ENCODE measurements at regions not wholly inside any gene's neighbourhood (a gene's known extent, or its start where the extent isn't known, plus 50 kb on each side); places are given as distances from the start of the nearest gene placed in this dataset.

DNA sequence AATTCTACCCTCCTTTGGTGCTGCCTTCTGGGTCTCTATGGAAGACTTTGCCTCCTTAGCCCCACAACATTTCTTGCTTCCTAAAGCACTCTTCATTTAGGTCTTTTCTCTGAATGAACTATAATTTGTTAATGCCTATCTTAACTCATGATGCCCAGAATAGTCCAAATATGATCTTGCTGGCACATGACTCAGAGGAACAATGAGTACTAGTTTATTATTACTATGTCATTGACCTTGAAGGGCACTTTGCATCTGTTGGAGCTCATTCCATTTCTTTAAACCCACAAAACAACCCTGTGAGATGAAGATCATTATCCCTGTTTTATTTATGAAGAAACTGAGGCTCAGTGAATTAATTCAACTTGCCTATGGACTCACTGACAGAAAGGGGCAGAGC, 320.2 kb upstream of the PLET1 start:
- TF ChIP-seq, protein P1, sequence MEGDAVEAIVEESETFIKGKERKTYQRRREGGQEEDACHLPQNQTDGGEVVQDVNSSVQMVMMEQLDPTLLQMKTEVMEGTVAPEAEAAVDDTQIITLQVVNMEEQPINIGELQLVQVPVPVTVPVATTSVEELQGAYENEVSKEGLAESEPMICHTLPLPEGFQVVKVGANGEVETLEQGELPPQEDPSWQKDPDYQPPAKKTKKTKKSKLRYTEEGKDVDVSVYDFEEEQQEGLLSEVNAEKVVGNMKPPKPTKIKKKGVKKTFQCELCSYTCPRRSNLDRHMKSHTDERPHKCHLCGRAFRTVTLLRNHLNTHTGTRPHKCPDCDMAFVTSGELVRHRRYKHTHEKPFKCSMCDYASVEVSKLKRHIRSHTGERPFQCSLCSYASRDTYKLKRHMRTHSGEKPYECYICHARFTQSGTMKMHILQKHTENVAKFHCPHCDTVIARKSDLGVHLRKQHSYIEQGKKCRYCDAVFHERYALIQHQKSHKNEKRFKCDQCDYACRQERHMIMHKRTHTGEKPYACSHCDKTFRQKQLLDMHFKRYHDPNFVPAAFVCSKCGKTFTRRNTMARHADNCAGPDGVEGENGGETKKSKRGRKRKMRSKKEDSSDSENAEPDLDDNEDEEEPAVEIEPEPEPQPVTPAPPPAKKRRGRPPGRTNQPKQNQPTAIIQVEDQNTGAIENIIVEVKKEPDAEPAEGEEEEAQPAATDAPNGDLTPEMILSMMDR (IDR thresholded peaks at IDR 0.05; ENCODE audit: low read depth, low read length, poor library complexity, severe bottlenecking): no peak
- no peak for TF ChIP-seq EZH2phosphoT487 (IDR thresholded peaks at IDR 0.05; ENCODE audit: borderline replicate concordance, low read length)

Data from DOHH2 (cell line).